ENCODE measurements at regions not wholly inside any gene's neighbourhood (a gene's known extent, or its start where the extent isn't known, plus 50 kb on each side); places are given as distances from the start of the nearest gene placed in this dataset.

- TF ChIP-seq TAF1 (IDR thresholded peaks at IDR 0.05; ENCODE audit: low read depth): no peak
- no peak for TF ChIP-seq CEBPB (IDR thresholded peaks at IDR 0.05)
- no peak for TF ChIP-seq EP300 (IDR thresholded peaks at IDR 0.05; ENCODE audit: borderline replicate concordance)
- TF ChIP-seq EGR1 (IDR thresholded peaks at IDR 0.05): no peak
- no peak for TF ChIP-seq YY1 (IDR thresholded peaks at IDR 0.05; ENCODE audit: low read depth)
- no peak for TF ChIP-seq CREB1 (IDR thresholded peaks at IDR 0.05; ENCODE audit: low read depth)
- no peak for TF ChIP-seq RAD21 (IDR thresholded peaks at IDR 0.05; ENCODE audit: low read depth)
- TF ChIP-seq FOXM1 (IDR thresholded peaks at IDR 0.05; ENCODE audit: borderline replicate concordance, low read depth): no peak
- TF ChIP-seq ZBTB7A (IDR thresholded peaks at IDR 0.05; ENCODE audit: low read depth): no peak
- no peak for TF ChIP-seq TEAD4 (IDR thresholded peaks at IDR 0.05)
These were observed 378.1 kb downstream of the TMEM38B start for GRCh38 chr9:106072421-106072820.
